Fibroblast of villous mesenchyme (primary cell): ENCODE measurements at regions not wholly inside any gene's neighbourhood (a gene's known extent, or its start where the extent isn't known, plus 50 kb on each side); places are given as distances from the start of the nearest gene placed in this dataset.

Experiments used
- DNase-seq: peaks from one replicate; pipeline ENCODE4 v3.0.0-alpha.2; 2010; ENCODE audit warnings: low read depth
- H3K4me3 ChIP-seq: 2 replicates; pipeline ENCODE4 v1.5.1; 2011; ENCODE audit warnings: low read depth, mild to moderate bottlenecking, low read length
- TF ChIP-seq, protein P1 (sequence below): IDR thresholded peaks from 2 replicates; pipeline ENCODE4 v1.5.1; 2012; ENCODE audit warnings: low read depth, mild to moderate bottlenecking, low read length; ENCODE audit not compliant: insufficient read depth

- DNase-seq = no peak
- TF ChIP-seq, protein P1, sequence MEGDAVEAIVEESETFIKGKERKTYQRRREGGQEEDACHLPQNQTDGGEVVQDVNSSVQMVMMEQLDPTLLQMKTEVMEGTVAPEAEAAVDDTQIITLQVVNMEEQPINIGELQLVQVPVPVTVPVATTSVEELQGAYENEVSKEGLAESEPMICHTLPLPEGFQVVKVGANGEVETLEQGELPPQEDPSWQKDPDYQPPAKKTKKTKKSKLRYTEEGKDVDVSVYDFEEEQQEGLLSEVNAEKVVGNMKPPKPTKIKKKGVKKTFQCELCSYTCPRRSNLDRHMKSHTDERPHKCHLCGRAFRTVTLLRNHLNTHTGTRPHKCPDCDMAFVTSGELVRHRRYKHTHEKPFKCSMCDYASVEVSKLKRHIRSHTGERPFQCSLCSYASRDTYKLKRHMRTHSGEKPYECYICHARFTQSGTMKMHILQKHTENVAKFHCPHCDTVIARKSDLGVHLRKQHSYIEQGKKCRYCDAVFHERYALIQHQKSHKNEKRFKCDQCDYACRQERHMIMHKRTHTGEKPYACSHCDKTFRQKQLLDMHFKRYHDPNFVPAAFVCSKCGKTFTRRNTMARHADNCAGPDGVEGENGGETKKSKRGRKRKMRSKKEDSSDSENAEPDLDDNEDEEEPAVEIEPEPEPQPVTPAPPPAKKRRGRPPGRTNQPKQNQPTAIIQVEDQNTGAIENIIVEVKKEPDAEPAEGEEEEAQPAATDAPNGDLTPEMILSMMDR = no peak
Measured at GRCh38 chr7:118826246-118826645, 601.7 kb downstream of the ANKRD7 start.

DNA sequence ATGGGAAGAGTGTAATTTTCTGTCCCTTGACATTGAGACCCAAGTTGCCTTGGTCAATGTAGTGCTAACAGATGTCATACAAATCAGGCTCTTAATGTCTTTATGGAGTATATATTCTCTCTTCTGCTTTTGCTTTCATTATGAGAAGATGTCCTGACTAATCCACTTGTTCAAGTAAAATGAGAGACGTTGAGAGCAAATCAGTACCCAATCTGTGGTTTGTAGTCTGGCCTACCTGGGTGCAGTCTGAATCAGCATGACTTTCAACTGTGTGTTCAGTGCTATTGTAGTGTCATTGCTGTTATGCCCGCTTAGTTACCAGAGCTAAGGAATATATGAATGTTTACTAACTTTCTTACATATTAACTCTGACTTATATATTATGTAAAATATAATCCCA is 612.4 kb downstream of the ANKRD7 start:
- TF ChIP-seq, protein P1 = no peak
- no peak overlapping the region for H3K4me3 ChIP-seq
- no peak for DNase-seq

More at GRCh38 chr7:118826246-118826645, 601.7 kb downstream of the ANKRD7 start:
- H3K4me3 ChIP-seq = no peak overlapping the region

- DNase-seq = no peak
- no peak overlapping the region for H3K4me3 ChIP-seq
- TF ChIP-seq, protein P1 = no peak
Measured at GRCh38 chr7:118839515-118839914, 615.0 kb downstream of the ANKRD7 start.

DNA sequence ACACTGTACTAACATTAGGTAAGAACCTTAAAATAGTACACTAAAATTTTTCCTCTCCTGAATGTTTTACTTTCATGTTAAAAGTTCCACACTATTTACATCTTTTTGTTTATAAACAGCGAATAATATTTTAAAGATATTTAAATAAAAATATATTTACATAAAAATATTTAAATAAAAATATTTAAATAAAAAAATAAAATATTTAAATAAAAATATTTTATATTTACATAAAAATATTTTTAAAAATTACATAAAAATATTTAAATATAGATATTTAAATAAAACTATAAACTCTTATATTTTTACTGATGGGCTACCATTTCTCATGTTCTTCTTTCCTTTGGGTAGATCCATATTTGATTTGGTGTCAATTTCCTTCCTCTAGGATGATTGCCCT is 619.0 kb downstream of the ANKRD7 start:
- no peak overlapping the region for H3K4me3 ChIP-seq
- TF ChIP-seq, protein P1 = no peak
- DNase-seq = no peak

DNA sequence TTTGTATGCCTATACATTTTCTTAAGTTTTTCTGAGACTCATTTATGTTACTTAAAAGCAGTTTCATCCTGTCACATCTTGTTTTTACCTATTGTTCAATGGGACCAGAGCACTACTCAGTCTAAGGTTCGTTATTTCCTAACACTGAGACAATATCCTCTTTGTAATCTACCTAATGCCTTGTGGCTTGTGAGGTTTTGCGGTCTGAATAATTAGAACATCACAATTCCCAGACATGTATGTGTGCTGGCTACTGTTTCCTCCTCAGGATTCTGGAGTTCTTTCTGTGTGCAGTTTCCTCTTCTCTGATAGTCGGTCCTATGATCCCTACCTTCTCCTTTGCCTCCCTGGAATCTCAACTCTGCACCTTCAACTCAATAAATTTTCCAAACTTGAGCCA is 620.2 kb downstream of the ANKRD7 start:
- H3K4me3 ChIP-seq = no peak overlapping the region
- no peak for DNase-seq
- TF ChIP-seq, protein P1 = no peak

- DNase-seq = no peak
- H3K4me3 ChIP-seq = no peak overlapping the region
- TF ChIP-seq, protein P1 = no peak
Measured at GRCh38 chr7:118845791-118846190, 621.3 kb downstream of the ANKRD7 start.

DNA sequence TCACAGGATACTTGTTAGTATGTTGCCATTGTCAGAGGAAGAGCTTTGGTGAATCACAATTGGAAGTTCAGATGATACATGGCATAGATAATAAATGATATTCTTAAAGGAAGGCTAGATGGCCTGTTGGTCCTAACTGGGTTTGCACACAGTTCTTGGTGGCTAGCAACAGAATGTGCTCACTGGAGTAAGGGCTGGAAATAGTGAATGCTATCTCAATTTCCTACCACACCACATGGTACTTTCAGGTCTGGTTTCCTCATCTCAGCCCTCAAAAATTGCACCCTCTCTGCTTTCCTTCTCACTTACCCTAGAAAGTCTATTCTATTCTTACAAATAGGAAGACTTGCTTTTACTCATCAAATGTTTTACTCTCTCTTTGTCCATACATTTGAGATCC is 622.5 kb downstream of the ANKRD7 start:
- DNase-seq = no peak
- H3K4me3 ChIP-seq = no peak overlapping the region
- TF ChIP-seq, protein P1 = no peak
